DND-41 (cell line): ENCODE measurements at regions not wholly inside any gene's neighbourhood (a gene's known extent, or its start where the extent isn't known, plus 50 kb on each side); places are given as distances from the start of the nearest gene placed in this dataset.

Source experiments
- ATAC-seq: fragments of 200-7000 bp; cut with Tn5 transposase; 3 replicates; pipeline ENCODE4 v1.9.1; 2021; ENCODE audit warnings: low read depth; ENCODE audit not compliant: insufficient read depth
- DNase-seq: peaks from one replicate; pipeline ENCODE4 v3.0.0-alpha.2; 2020
- H2AFZ ChIP-seq: 2 replicates; pipeline ENCODE4 v1.6.0; 2012; ENCODE audit warnings: low read depth, low read length
- H3K27ac ChIP-seq: 2 replicates; pipeline ENCODE4 v1.5.1; 2012; ENCODE audit warnings: low read length, inconsistent platforms
- H3K27me3 ChIP-seq: fragments of 200-600 bp; sonication (generic); 2 replicates; pipeline ENCODE4 v1.6.0; 2012; ENCODE audit warnings: low read length, mild to moderate bottlenecking, inconsistent platforms; ENCODE audit not compliant: insufficient read depth, poor library complexity
- H3K36me3 ChIP-seq: 2 replicates; pipeline ENCODE4 v1.5.1; 2012; ENCODE audit warnings: low read length, inconsistent platforms; ENCODE audit not compliant: insufficient read depth
- H3K4me1 ChIP-seq: 2 replicates; pipeline ENCODE4 v1.5.1; 2012; ENCODE audit warnings: mild to moderate bottlenecking, low read length; ENCODE audit not compliant: insufficient read depth
- H3K4me2 ChIP-seq: 2 replicates; pipeline ENCODE4 v1.6.0; 2012; ENCODE audit warnings: mild to moderate bottlenecking, moderate library complexity, low read length, inconsistent platforms; ENCODE audit not compliant: insufficient read depth
- H3K4me3 ChIP-seq, 2 experiments: fragments of 200-600 bp in 1 of 2; shearing (Covaris generic) in 1 of 2; 2 replicates each; pipeline ENCODE4 v1.5.1; 2012 to 2016; ENCODE audit warnings: inconsistent platforms in 2 of 2, low read length in 2 of 2, mild to moderate bottlenecking in 2 of 2, low read depth in 1 of 2, moderate library complexity in 1 of 2
- H3K79me2 ChIP-seq: 2 replicates; pipeline ENCODE4 v1.6.0; 2012; ENCODE audit warnings: low read length, inconsistent platforms; ENCODE audit not compliant: insufficient read depth
- H3K9ac ChIP-seq: 2 replicates; pipeline ENCODE4 v1.6.0; 2012; ENCODE audit warnings: low read depth, mild to moderate bottlenecking, inconsistent platforms, low read length, moderate library complexity
- H3K9me3 ChIP-seq: 2 replicates; pipeline ENCODE4 v1.5.1; 2012; ENCODE audit warnings: low read length, moderate library complexity, mild to moderate bottlenecking, inconsistent platforms; ENCODE audit not compliant: insufficient read depth, severe bottlenecking
- H4K20me1 ChIP-seq: 2 replicates; pipeline ENCODE4 v1.6.0; 2012; ENCODE audit warnings: low read length; ENCODE audit not compliant: insufficient read depth
- CTCF ChIP-seq: IDR thresholded peaks from 2 replicates; pipeline ENCODE4 v1.5.1; 2012; ENCODE audit warnings: borderline replicate concordance, low read length, moderate library complexity, mild to moderate bottlenecking; ENCODE audit not compliant: poor library complexity, severe bottlenecking; ENCODE audit errors: extremely low read depth
- EZH2 ChIP-seq: IDR thresholded peaks from 3 replicates; pipeline ENCODE4 v1.6.1; 2012; ENCODE audit warnings: borderline replicate concordance, low read depth, mild to moderate bottlenecking, moderate library complexity, low read length, inconsistent platforms; ENCODE audit not compliant: severe bottlenecking

DNA sequence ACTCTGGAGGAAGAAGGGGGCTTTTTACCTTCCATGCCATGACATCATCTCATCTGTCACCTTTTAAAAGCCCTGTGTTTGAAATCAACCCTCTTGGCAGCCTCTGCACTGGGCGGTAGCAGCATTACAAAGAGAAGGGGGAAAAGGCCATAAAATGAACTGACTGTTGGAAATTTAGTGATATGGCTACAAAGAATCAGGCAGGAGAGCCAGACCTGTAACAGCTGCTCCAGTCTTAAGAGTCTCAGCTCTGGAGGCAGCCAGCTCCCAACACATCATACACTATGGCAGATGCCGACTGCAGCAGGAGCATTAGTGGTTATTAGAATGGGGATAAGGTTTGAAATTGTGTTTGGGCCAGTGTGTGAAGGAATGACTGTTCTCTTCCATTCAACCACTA lies 257.5 kb downstream of the DMAC1 start:
- ATAC-seq (no peak), DNase-seq (no peak)
- TF ChIP-seq CTCF (no peak), EZH2 (no peak)

GRCh38 chr9:7536310-7536939 lies 263.2 kb downstream of the DMAC1 start:
- Histone ChIP-seq H3K27me3 (no peaks in the 10 kb centered on the region), H2AFZ (no peak overlapping the region), H3K36me3 (no peaks in the 10 kb centered on the region), H3K9me3 (no peaks in the 10 kb centered on the region), H3K9ac (no peak overlapping the region), H3K4me3 (no peak overlapping the region), H3K27ac (0 out of 2 replicates have a peak overlapping the region, but pooled peaks have one; percentile 8), H3K4me2 (no peak overlapping the region), H3K4me1 (peaks cover 20% of the 10 kb centered on the region), H3K79me2 (no peaks in the 10 kb centered on the region), H4K20me1 (no peaks in the 10 kb centered on the region)
- DNase-seq = peak; percentile 52
- TF ChIP-seq EZH2 (no peak), CTCF (peak; percentile 71)
- peak; percentile 81 for ATAC-seq

More for the DNA sequence above, 257.5 kb downstream of the DMAC1 start:
- Histone ChIP-seq H3K79me2 (no peaks in the 10 kb centered on the region), H3K4me1 (no peaks in the 10 kb centered on the region), H3K27ac (no peak overlapping the region), H3K4me3 (no peak overlapping the region), H3K9ac (no peak overlapping the region), H3K27me3 (no peaks in the 10 kb centered on the region), H3K36me3 (no peaks in the 10 kb centered on the region), H2AFZ (no peak overlapping the region), H3K9me3 (no peaks in the 10 kb centered on the region), H4K20me1 (no peaks in the 10 kb centered on the region), H3K4me2 (no peak overlapping the region)

GRCh38 chr9:7534211-7534935 lies 265.2 kb downstream of the DMAC1 start:
- DNase-seq = peak; percentile 31
- Histone ChIP-seq H3K4me3 (no peak overlapping the region), H3K9me3 (no peaks in the 10 kb centered on the region), H3K4me1 (peaks cover 20% of the 10 kb centered on the region), H2AFZ (peak overlapping the region; percentile 32), H3K79me2 (no peaks in the 10 kb centered on the region), H4K20me1 (no peaks in the 10 kb centered on the region), H3K36me3 (no peaks in the 10 kb centered on the region), H3K9ac (no peak overlapping the region), H3K27me3 (no peaks in the 10 kb centered on the region), H3K27ac (peak overlapping the region; percentile 50), H3K4me2 (peak overlapping the region; percentile 25)
- ATAC-seq = peak; percentile 79
- no peak for TF ChIP-seq CTCF
- TF ChIP-seq EZH2 = no peak
